ENCODE measurements at regions not wholly inside any gene's neighbourhood (a gene's known extent, or its start where the extent isn't known, plus 50 kb on each side); places are given as distances from the start of the nearest gene placed in this dataset.
"Not testable (repeated sequence)": the region's sequence is repeated elsewhere in the genome, so short reads cannot be mapped to it uniquely, and the experiment has no call there.

GRCh38 chr6:71832110-71832764 lies 54.1 kb upstream of the RIMS1 start:
- TF ChIP-seq CTCF, POLR2A, EP300, POLR2AphosphoS5 (IDR thresholded peaks at IDR 0.05): not testable (repeated sequence)
